Transverse colon (tissue), 3 donors: ENCODE measurements at regions not wholly inside any gene's neighbourhood (a gene's known extent, or its start where the extent isn't known, plus 50 kb on each side); places are given as distances from the start of the nearest gene placed in this dataset.

ENCODE experiments used
- CTCF ChIP-seq, 5 experiments: fragments of 200-600 bp in 3 of 5; fragments of 450-650 bp in 2 of 5; sonication (generic) in 3 of 5; IDR thresholded peaks; 1 replicate in 2 of 5; 2 replicates in 3 of 5; pipeline ENCODE4 v1.5.1; 2016 to 2017; ENCODE audit warnings: antibody characterized with exemption in 5 of 5, inconsistent platforms in 3 of 5, mild to moderate bottlenecking in 2 of 5, moderate library complexity in 1 of 5
- POLR2A ChIP-seq: fragments of 450-650 bp; IDR thresholded peaks from one replicate; pipeline ENCODE4 v1.6.1; 2016; ENCODE audit warnings: antibody characterized with exemption, mild to moderate bottlenecking, moderate library complexity

- TF ChIP-seq CTCF (IDR thresholded peaks at IDR 0.05) (no peak), POLR2A (no peak)
Measured at GRCh38 chr2:118421648-118422047, 333.4 kb downstream of the INSIG2 start.
